ENCODE measurements at regions not wholly inside any gene's neighbourhood (a gene's known extent, or its start where the extent isn't known, plus 50 kb on each side); places are given as distances from the start of the nearest gene placed in this dataset.

DNA sequence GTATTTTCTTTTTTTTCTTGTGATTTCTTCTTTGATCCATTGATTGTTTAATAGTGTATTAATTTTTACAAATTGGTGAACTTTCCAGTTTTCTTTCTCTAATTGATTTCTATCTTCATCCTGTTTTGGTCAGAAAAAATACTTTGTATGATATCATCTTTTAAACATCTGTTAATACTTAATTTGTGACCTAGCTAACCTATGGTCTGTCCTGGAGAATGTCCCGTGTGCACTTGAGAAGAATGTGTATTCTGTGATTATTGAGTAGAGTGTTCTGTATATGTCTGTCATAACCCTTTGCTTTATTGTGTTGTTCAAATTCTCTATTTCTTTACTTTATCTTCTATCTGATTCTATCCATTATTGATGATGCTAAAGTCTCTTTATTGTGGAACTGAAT, 65.8 kb upstream of the ZEB1 start:
- no peak for TF ChIP-seq NFRKB (IDR thresholded peaks at IDR 0.05)
- TF ChIP-seq, protein P1, sequence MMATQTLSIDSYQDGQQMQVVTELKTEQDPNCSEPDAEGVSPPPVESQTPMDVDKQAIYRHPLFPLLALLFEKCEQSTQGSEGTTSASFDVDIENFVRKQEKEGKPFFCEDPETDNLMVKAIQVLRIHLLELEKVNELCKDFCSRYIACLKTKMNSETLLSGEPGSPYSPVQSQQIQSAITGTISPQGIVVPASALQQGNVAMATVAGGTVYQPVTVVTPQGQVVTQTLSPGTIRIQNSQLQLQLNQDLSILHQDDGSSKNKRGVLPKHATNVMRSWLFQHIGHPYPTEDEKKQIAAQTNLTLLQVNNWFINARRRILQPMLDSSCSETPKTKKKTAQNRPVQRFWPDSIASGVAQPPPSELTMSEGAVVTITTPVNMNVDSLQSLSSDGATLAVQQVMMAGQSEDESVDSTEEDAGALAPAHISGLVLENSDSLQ (IDR thresholded peaks at IDR 0.05) = no peak
- TF ChIP-seq TARDBP (IDR thresholded peaks at IDR 0.05) = no peak
- TF ChIP-seq LEF1 (IDR thresholded peaks at IDR 0.05; ENCODE audit: borderline replicate concordance) = no peak
- TF ChIP-seq SP1 (IDR thresholded peaks at IDR 0.05) = no peak
- no peak for TF ChIP-seq ARNT (IDR thresholded peaks at IDR 0.05)
- TF ChIP-seq L3MBTL2 (conservative IDR thresholded peaks at IDR 0.05) = no peak
- TF ChIP-seq FOXM1 (IDR thresholded peaks at IDR 0.05; ENCODE audit: borderline replicate concordance) = no peak
- no peak for TF ChIP-seq FOXA1 (IDR thresholded peaks at IDR 0.05)
- TF ChIP-seq ZNF384 (IDR thresholded peaks at IDR 0.05) = no peak

Measured in HEK293T (cell line).